ENCODE measurements at regions not wholly inside any gene's neighbourhood (a gene's known extent, or its start where the extent isn't known, plus 50 kb on each side); places are given as distances from the start of the nearest gene placed in this dataset.

- ChIA-PET CTCF (ENCODE audit: partially characterized antibody) (no interaction called here), POLR2A (ENCODE audit: partially characterized antibody) (no interaction called here)
- Histone ChIP-seq H2BK20ac (ENCODE audit: low read length) (no peak overlapping the region), H3K36me3 (ENCODE audit: control insufficient read depth in 2 of 4, insufficient read depth in 4 of 4, low read length in 3 of 4) (no peaks in the 10 kb centered on the region), H3K18ac (ENCODE audit: extremely low read depth, low read length) (no peak overlapping the region), H2BK5ac (ENCODE audit: low read depth, low read length) (no peak overlapping the region), H4K91ac (replicated peaks; ENCODE audit: insufficient read length, low read length) (no peak overlapping the region), H3K23ac (ENCODE audit: insufficient read length) (no peak overlapping the region), H3K27ac (ENCODE audit: low read depth, low read length) (no peak overlapping the region), H3K4me3 (ENCODE audit: extremely low read depth in 1 of 4, insufficient read depth in 2 of 4, low read depth in 3 of 4, low read length in 4 of 4) (no peak overlapping the region), H4K5ac (ENCODE audit: insufficient read length, low read depth, low read length) (no peak overlapping the region), H3K79me2 (ENCODE audit: control insufficient read depth in 1 of 2, insufficient read depth in 2 of 2, low read length in 2 of 2) (no peaks in the 10 kb centered on the region), H4K20me1 (replicated peaks in 1 of 2; ENCODE audit: control insufficient read depth in 1 of 2, insufficient read depth in 2 of 2, low read length in 2 of 2) (no peaks in the 10 kb centered on the region), H2BK120ac (replicated peaks; ENCODE audit: low read depth, low read length) (no peak overlapping the region), H3K79me1 (ENCODE audit: low read depth, low read length) (no peaks in the 10 kb centered on the region), H2BK15ac (ENCODE audit: low read length) (no peak overlapping the region), H3K56ac (replicated peaks; ENCODE audit: insufficient read length, low read depth, low read length) (no peak overlapping the region), H3K4me1 (replicated peaks in 1 of 4; ENCODE audit: control insufficient read depth in 3 of 4, insufficient read depth in 4 of 4, low read length in 3 of 4) (no peaks in the 10 kb centered on the region), H4K8ac (ENCODE audit: extremely low read depth, insufficient read depth, low read length) (no peak overlapping the region), H2AK5ac (ENCODE audit: low read depth, low read length) (no peak overlapping the region), H3K4ac (replicated peaks; ENCODE audit: insufficient read length, low read depth, low read length) (no peak overlapping the region), H2AFZ (ENCODE audit: low read length) (no peak overlapping the region), H3K14ac (ENCODE audit: insufficient read length) (no peak overlapping the region), H3K4me2 (ENCODE audit: insufficient read depth in 1 of 2, low read depth in 2 of 2, low read length in 2 of 2) (no peak overlapping the region), H3K9me3 (ENCODE audit: insufficient read depth in 2 of 2, low read depth in 1 of 2, low read length in 1 of 2) (no peaks in the 10 kb centered on the region), H3K27me3 (replicated peaks in 1 of 4; ENCODE audit: control insufficient read depth in 3 of 4, extremely low read depth in 1 of 4, insufficient read depth in 3 of 4, low read length in 3 of 4) (no peaks in the 10 kb centered on the region), H2BK12ac (ENCODE audit: low read depth, low read length) (no peak overlapping the region), H3K9ac (replicated peaks in 1 of 4; ENCODE audit: extremely low read depth in 1 of 4, low read depth in 3 of 4, low read length in 3 of 4) (no peak overlapping the region), H3K23me2 (ENCODE audit: low read depth, low read length) (no peaks in the 10 kb centered on the region)
- 93% methylated on average over 3 of the region's 3 CpGs; no CpG with 5 or more reads in 1 of the 2 experiments for WGBS, 2 experiments (ENCODE audit: extremely low coverage in 1 of 2, insufficient coverage in 1 of 2, insufficient read length in 1 of 2, insufficient replicate concordance in 2 of 2, low coverage in 1 of 2, low lambda C conversion rate in 2 of 2, missing lambda C conversion rate in 1 of 2)
- no peak for DNase-seq (ENCODE audit: low read depth in 1 of 2, low spot score in 2 of 2)
- TF ChIP-seq RNF2 (IDR thresholded peaks at IDR 0.05; ENCODE audit: borderline replicate concordance, low read depth, low read length, missing control alignments, poor library complexity, severe bottlenecking) (no peak), TEAD4 (IDR thresholded peaks at IDR 0.05; ENCODE audit: low read depth, low read length) (no peak), CHD2 (IDR thresholded peaks at IDR 0.05; ENCODE audit: low read length) (no peak), EP300 (IDR thresholded peaks at IDR 0.05; ENCODE audit: borderline replicate concordance in 1 of 2, low read depth in 2 of 2, low read length in 2 of 2) (no peak), SAP30 (IDR thresholded peaks at IDR 0.05; ENCODE audit: insufficient read depth, insufficient replicate concordance, low read length) (no peak), TBP (IDR thresholded peaks at IDR 0.05; ENCODE audit: low read depth, low read length) (no peak), RAD21 (IDR thresholded peaks at IDR 0.05 in 1 of 2, conservative IDR thresholded peaks at IDR 0.05 in 1 of 2; ENCODE audit: low read depth in 2 of 2, low read length in 2 of 2) (no peak), CHD1 (IDR thresholded peaks at IDR 0.05; ENCODE audit: low read depth, low read length) (no peak), BCL11A (IDR thresholded peaks at IDR 0.05; ENCODE audit: low read depth in 2 of 2, low read length in 2 of 2) (no peak), ZNF274 (IDR thresholded peaks at IDR 0.05; ENCODE audit: borderline replicate concordance, extremely low read depth, low read length) (no peak)
- no peak for FAIRE-seq
Measured at GRCh38 chr1:197838836-197839235, 63.6 kb upstream of the DENND1B start.

Data from H1 (cell line).